HCT116 (cell line): ENCODE measurements at regions not wholly inside any gene's neighbourhood (a gene's known extent, or its start where the extent isn't known, plus 50 kb on each side); places are given as distances from the start of the nearest gene placed in this dataset.

Experiments
- RAD21 ChIP-seq: IDR thresholded peaks from 2 replicates; pipeline ENCODE4 v1.6.1; 2012; ENCODE audit warnings: low read depth, mild to moderate bottlenecking
- ZFX ChIP-seq: fragments of 450-650 bp; IDR thresholded peaks from 2 replicates; pipeline ENCODE4 v1.6.1; 2017
- TF ChIP-seq, protein P1 (sequence below), 3 experiments: fragments of 200-600 bp in 1 of 3; sonication (generic) in 1 of 3; IDR thresholded peaks in 2 of 3; conservative IDR thresholded peaks in 1 of 3; 2 replicates each; pipeline ENCODE4 v1.5.1; 2012 to 2017; ENCODE audit warnings: low read depth in 2 of 3, low read length in 2 of 3, antibody characterized with exemption in 1 of 3, borderline replicate concordance in 1 of 3, control low read depth in 1 of 3, mild to moderate bottlenecking in 1 of 3, mixed read lengths in 1 of 3, mixed run types in 1 of 3, moderate library complexity in 1 of 3; ENCODE audit not compliant: insufficient read depth in 1 of 3
- TF ChIP-seq, protein P2 (sequence below): IDR thresholded peaks from 2 replicates; pipeline ENCODE4 v1.6.1; 2012

DNA sequence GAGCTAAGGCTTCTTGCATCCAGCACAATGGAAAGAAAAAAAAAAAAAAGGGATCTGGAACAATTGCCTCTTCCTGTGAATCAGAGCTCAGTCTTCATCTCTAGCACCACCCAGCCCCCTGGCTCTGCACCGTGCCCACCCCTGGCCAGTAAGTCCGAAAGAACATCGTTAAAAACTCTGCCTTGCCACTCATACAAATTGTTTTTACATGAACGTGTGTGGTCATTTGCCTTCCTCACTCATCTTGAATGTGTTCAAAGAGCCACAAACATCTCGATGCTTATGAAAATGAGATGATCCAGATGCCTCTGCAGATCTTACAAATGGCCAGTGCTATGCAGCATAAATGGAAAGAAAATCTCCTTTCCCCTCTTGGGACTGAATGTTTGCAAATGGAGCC is 400.0 kb upstream of the PPP2R3A start:
- TF ChIP-seq, protein P1, sequence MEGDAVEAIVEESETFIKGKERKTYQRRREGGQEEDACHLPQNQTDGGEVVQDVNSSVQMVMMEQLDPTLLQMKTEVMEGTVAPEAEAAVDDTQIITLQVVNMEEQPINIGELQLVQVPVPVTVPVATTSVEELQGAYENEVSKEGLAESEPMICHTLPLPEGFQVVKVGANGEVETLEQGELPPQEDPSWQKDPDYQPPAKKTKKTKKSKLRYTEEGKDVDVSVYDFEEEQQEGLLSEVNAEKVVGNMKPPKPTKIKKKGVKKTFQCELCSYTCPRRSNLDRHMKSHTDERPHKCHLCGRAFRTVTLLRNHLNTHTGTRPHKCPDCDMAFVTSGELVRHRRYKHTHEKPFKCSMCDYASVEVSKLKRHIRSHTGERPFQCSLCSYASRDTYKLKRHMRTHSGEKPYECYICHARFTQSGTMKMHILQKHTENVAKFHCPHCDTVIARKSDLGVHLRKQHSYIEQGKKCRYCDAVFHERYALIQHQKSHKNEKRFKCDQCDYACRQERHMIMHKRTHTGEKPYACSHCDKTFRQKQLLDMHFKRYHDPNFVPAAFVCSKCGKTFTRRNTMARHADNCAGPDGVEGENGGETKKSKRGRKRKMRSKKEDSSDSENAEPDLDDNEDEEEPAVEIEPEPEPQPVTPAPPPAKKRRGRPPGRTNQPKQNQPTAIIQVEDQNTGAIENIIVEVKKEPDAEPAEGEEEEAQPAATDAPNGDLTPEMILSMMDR (IDR thresholded peaks at IDR 0.05 in 2 of 3, conservative IDR thresholded peaks at IDR 0.05 in 1 of 3; ENCODE audit: borderline replicate concordance in 1 of 3, insufficient read depth in 1 of 3, low read depth in 2 of 3, low read length in 2 of 3): no peak
- TF ChIP-seq RAD21: no peak
- no peak for TF ChIP-seq ZFX
- TF ChIP-seq, protein P2, sequence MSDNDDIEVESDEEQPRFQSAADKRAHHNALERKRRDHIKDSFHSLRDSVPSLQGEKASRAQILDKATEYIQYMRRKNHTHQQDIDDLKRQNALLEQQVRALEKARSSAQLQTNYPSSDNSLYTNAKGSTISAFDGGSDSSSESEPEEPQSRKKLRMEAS: no peak
